Osteocyte (in vitro differentiated cells): ENCODE measurements at regions not wholly inside any gene's neighbourhood (a gene's known extent, or its start where the extent isn't known, plus 50 kb on each side); places are given as distances from the start of the nearest gene placed in this dataset.

Experiments
- DNase-seq: peaks from one replicate; pipeline ENCODE4 v3.0.0; 2021; ENCODE audit warnings: mixed read lengths; ENCODE audit not compliant: unreplicated experiment; ENCODE audit errors: extremely low spot score
- H3K27ac Mint-ChIP-seq: one replicate; pipeline ENCODE4 v1.8.0; 2021; ENCODE audit warnings: mild to moderate bottlenecking, mixed read lengths; ENCODE audit not compliant: unreplicated experiment
- H3K27me3 Mint-ChIP-seq: one replicate; pipeline ENCODE4 v1.8.0; 2021; ENCODE audit warnings: mixed read lengths; ENCODE audit not compliant: unreplicated experiment
- H3K36me3 Mint-ChIP-seq: one replicate; pipeline ENCODE4 v1.8.0; 2021; ENCODE audit warnings: mixed read lengths; ENCODE audit not compliant: unreplicated experiment
- H3K4me1 Mint-ChIP-seq: one replicate; pipeline ENCODE4 v1.8.0; 2021; ENCODE audit warnings: mixed read lengths; ENCODE audit not compliant: unreplicated experiment
- H3K4me3 Mint-ChIP-seq: one replicate; pipeline ENCODE4 v1.8.0; 2021; ENCODE audit warnings: mild to moderate bottlenecking, moderate library complexity, mixed read lengths; ENCODE audit not compliant: unreplicated experiment
- H3K9me3 Mint-ChIP-seq: one replicate; pipeline ENCODE4 v1.8.0; 2021; ENCODE audit warnings: mixed read lengths; ENCODE audit not compliant: unreplicated experiment
- TF ChIP-seq, protein P1 (sequence below): fragments of 200-600 bp; sonication (generic); IDR thresholded peaks from 2 replicates; pipeline ENCODE4 v1.5.0; 2021; ENCODE audit warnings: antibody characterized with exemption, mild to moderate bottlenecking, moderate library complexity

- H3K27ac Mint-ChIP-seq = no peak overlapping the region
These were observed 82.4 kb upstream of the KLHL29 start for GRCh38 chr2:23302591-23302990.

DNA sequence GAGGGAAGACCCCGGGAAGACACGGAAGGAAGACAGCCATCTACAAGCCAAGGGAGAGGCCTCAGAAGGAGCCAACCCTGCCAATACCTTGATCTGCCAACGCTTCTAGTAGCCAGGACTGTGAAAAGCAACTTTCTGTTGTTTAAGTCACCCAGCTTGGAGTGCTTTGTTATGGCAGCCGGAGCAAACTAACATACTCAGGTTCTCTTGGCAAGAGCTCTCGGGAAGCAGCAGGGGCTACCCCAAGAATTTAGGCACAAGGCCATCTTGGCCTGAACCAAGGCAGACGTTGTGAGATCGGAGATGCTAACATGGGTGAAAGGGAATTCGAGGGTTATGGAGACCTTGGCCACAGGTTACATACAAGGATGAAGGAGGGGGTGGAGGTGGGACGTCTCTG lies 78.6 kb upstream of the KLHL29 start:
- H3K36me3 Mint-ChIP-seq = no peaks in the 10 kb centered on the region

More at GRCh38 chr2:23302591-23302990, 82.4 kb upstream of the KLHL29 start:
- H3K4me3 Mint-ChIP-seq = no peak overlapping the region
- peaks cover 37% of the 10 kb centered on the region for H3K27me3 Mint-ChIP-seq
- H3K9me3 Mint-ChIP-seq = no peaks in the 10 kb centered on the region
- TF ChIP-seq, protein P1, sequence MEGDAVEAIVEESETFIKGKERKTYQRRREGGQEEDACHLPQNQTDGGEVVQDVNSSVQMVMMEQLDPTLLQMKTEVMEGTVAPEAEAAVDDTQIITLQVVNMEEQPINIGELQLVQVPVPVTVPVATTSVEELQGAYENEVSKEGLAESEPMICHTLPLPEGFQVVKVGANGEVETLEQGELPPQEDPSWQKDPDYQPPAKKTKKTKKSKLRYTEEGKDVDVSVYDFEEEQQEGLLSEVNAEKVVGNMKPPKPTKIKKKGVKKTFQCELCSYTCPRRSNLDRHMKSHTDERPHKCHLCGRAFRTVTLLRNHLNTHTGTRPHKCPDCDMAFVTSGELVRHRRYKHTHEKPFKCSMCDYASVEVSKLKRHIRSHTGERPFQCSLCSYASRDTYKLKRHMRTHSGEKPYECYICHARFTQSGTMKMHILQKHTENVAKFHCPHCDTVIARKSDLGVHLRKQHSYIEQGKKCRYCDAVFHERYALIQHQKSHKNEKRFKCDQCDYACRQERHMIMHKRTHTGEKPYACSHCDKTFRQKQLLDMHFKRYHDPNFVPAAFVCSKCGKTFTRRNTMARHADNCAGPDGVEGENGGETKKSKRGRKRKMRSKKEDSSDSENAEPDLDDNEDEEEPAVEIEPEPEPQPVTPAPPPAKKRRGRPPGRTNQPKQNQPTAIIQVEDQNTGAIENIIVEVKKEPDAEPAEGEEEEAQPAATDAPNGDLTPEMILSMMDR = no peak
- peaks cover 9% of the 10 kb centered on the region for H3K4me1 Mint-ChIP-seq
- no peak for DNase-seq
- H3K36me3 Mint-ChIP-seq = no peaks in the 10 kb centered on the region

GRCh38 chr2:23311186-23311585 lies 73.8 kb upstream of the KLHL29 start:
- DNase-seq = no peak
- no peaks in the 10 kb centered on the region for H3K36me3 Mint-ChIP-seq
- no peak overlapping the region for H3K4me3 Mint-ChIP-seq
- TF ChIP-seq, protein P1 = no peak
- H3K27ac Mint-ChIP-seq = no peak overlapping the region
- H3K27me3 Mint-ChIP-seq = peaks cover 35% of the 10 kb centered on the region
- H3K9me3 Mint-ChIP-seq = no peaks in the 10 kb centered on the region
- no peaks in the 10 kb centered on the region for H3K4me1 Mint-ChIP-seq

More for the DNA sequence above, 78.6 kb upstream of the KLHL29 start:
- Mint-ChIP-seq H3K4me1 (peaks cover 8% of the 10 kb centered on the region), H3K27ac (no peak overlapping the region), H3K9me3 (no peaks in the 10 kb centered on the region), H3K27me3 (peaks cover 48% of the 10 kb centered on the region), H3K4me3 (no peak overlapping the region)
- no peak for DNase-seq
- TF ChIP-seq, protein P1 = no peak

- no peak overlapping the region for H3K27ac Mint-ChIP-seq
- no peaks in the 10 kb centered on the region for H3K9me3 Mint-ChIP-seq
- no peaks in the 10 kb centered on the region for H3K36me3 Mint-ChIP-seq
- no peaks in the 10 kb centered on the region for H3K4me1 Mint-ChIP-seq
- no peak for DNase-seq
- H3K4me3 Mint-ChIP-seq = no peak overlapping the region
- peaks cover 48% of the 10 kb centered on the region for H3K27me3 Mint-ChIP-seq
- TF ChIP-seq, protein P1 = peak; percentile 51
These were observed 71.9 kb upstream of the KLHL29 start for GRCh38 chr2:23312996-23313606.

DNA sequence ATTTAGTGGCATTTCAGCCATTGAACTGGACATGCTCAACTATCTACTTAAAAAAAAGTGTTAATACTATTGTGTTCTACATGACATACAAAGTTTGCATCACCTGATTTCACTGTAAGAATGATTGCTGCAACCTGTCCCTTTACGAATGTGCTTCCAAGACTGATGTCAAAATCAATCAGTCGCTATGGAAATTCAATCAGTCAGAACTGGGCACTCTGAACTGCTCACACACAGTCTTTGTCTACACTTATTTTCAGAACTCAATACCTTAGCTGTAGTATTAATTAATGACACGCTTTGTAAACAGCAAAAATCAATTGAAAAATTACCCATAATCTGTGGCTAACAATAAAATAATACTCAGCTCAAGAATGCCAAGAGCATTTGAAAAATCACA lies 70.3 kb upstream of the KLHL29 start:
- H3K9me3 Mint-ChIP-seq = no peaks in the 10 kb centered on the region
- H3K36me3 Mint-ChIP-seq = no peaks in the 10 kb centered on the region
- H3K27me3 Mint-ChIP-seq = peaks cover 52% of the 10 kb centered on the region
- TF ChIP-seq, protein P1 = no peak
- H3K4me1 Mint-ChIP-seq = no peaks in the 10 kb centered on the region
- no peak for DNase-seq
- H3K27ac Mint-ChIP-seq = no peak overlapping the region
- no peak overlapping the region for H3K4me3 Mint-ChIP-seq
